H1 (cell line): ENCODE measurements at regions not wholly inside any gene's neighbourhood (a gene's known extent, or its start where the extent isn't known, plus 50 kb on each side); places are given as distances from the start of the nearest gene placed in this dataset.

ENCODE experiments used
- CTCF ChIA-PET: fragments of 300-600 bp; sonication (Branson Sonifier 250); formaldehyde crosslinking; loops from one replicate; lab custom pipeline; 2021; ENCODE audit not compliant: partially characterized antibody; lab: Charles Lee
- POLR2A ChIA-PET: fragments of 300-600 bp; sonication (Branson Sonifier 250); formaldehyde crosslinking; loops from one replicate; lab custom pipeline; 2021; ENCODE audit warnings: inconsistent platforms; ENCODE audit not compliant: partially characterized antibody; lab: Charles Lee
- DNase-seq, 2 experiments: peaks; one replicate each; pipeline versions ENCODE4 v3.0.0 to v3.0.0-alpha.2; 2010 to 2022; ENCODE audit warnings: low spot score in 2 of 2, low read depth in 1 of 2, mixed read lengths in 1 of 2
- FAIRE-seq: peaks from 2 replicates; lab custom pipeline; 2011; peaks lifted over from hg19 to GRCh38; lab: Jason Lieb, UNC
- H2AFZ ChIP-seq: 2 replicates; pipeline ENCODE4 v1.8.1; 2012; ENCODE audit warnings: low read length, inconsistent platforms
- H2AK5ac ChIP-seq: 2 replicates; pipeline ENCODE4 v1.6.1; 2013; ENCODE audit warnings: low read depth, low read length
- H2BK120ac ChIP-seq: replicated peaks from 2 replicates; pipeline ENCODE3; 2013; ENCODE audit warnings: low read depth, low read length, inconsistent platforms
- H2BK12ac ChIP-seq: 2 replicates; pipeline ENCODE4 v1.6.1; 2013; ENCODE audit warnings: low read depth, low read length
- H2BK15ac ChIP-seq: 2 replicates; pipeline ENCODE4 v1.6.1; 2013; ENCODE audit warnings: low read length
- H2BK20ac ChIP-seq: 2 replicates; pipeline ENCODE4 v1.6.1; 2013; ENCODE audit warnings: low read length
- H2BK5ac ChIP-seq: 2 replicates; pipeline ENCODE4 v1.6.1; 2013; ENCODE audit warnings: low read depth, low read length
- H3K14ac ChIP-seq: 2 replicates; pipeline ENCODE4 v1.6.1; 2013; ENCODE audit warnings: inconsistent platforms; ENCODE audit not compliant: insufficient read length
- H3K18ac ChIP-seq: 2 replicates; pipeline ENCODE4 v1.6.1; 2013; ENCODE audit warnings: low read length; ENCODE audit errors: extremely low read depth
- H3K23ac ChIP-seq: 2 replicates; pipeline ENCODE4 v1.6.1; 2013; ENCODE audit warnings: inconsistent platforms; ENCODE audit not compliant: insufficient read length
- H3K23me2 ChIP-seq: 2 replicates; pipeline ENCODE4 v1.6.1; 2013; ENCODE audit warnings: low read depth, low read length
- H3K27ac ChIP-seq: 2 replicates; pipeline ENCODE4 v1.6.1; 2011; ENCODE audit warnings: low read depth, low read length, inconsistent platforms
- H3K27me3 ChIP-seq, 4 experiments: replicated peaks in 1 of 4; 1 replicate in 1 of 4; 2 replicates in 3 of 4; pipeline versions ENCODE4 v1.6.1 to v1.8.1; 2011 to 2013; ENCODE audit warnings: low read length in 3 of 4, mild to moderate bottlenecking in 3 of 4, inconsistent platforms in 2 of 4, mixed read lengths in 2 of 4, moderate library complexity in 1 of 4; ENCODE audit not compliant: control insufficient read depth in 3 of 4, insufficient read depth in 3 of 4; ENCODE audit errors: extremely low read depth in 1 of 4
- H3K36me3 ChIP-seq, 4 experiments: 2 replicates each; pipeline versions ENCODE4 v1.6.1 to v1.8.1; 2011 to 2013; ENCODE audit warnings: mild to moderate bottlenecking in 4 of 4, low read length in 3 of 4, moderate library complexity in 2 of 4, control low read depth in 1 of 4, inconsistent platforms in 1 of 4; ENCODE audit not compliant: insufficient read depth in 4 of 4, control insufficient read depth in 2 of 4
- H3K4ac ChIP-seq: replicated peaks from 2 replicates; pipeline ENCODE3; 2013; ENCODE audit warnings: low read length, low read depth, mixed read lengths, inconsistent platforms; ENCODE audit not compliant: insufficient read length
- H3K4me1 ChIP-seq, 4 experiments: replicated peaks in 1 of 4; 1 replicate in 1 of 4; 2 replicates in 3 of 4; pipeline versions ENCODE4 v1.6.1 to v1.8.1; 2011 to 2013; ENCODE audit warnings: low read length in 3 of 4, inconsistent platforms in 2 of 4, mixed read lengths in 1 of 4; ENCODE audit not compliant: insufficient read depth in 4 of 4, control insufficient read depth in 3 of 4
- H3K4me2 ChIP-seq, 2 experiments: 2 replicates each; pipeline versions ENCODE4 v1.6.1 to v1.8.1; 2011 to 2013; ENCODE audit warnings: low read depth in 2 of 2, low read length in 2 of 2, control low read depth in 1 of 2, inconsistent platforms in 1 of 2, mild to moderate bottlenecking in 1 of 2; ENCODE audit not compliant: insufficient read depth in 1 of 2
- H3K4me3 ChIP-seq, 4 experiments: fragments of 200-600, 300-600 bp in 1 of 4; sonication (generic), shearing (Covaris generic), sonication (Bioruptor Twin) in 1 of 4; 2 replicates each; pipeline versions ENCODE4 v1.5.1 to v1.8.1; 2011 to 2016; ENCODE audit warnings: low read length in 4 of 4, low read depth in 3 of 4, control low read depth in 2 of 4, inconsistent platforms in 2 of 4, mild to moderate bottlenecking in 2 of 4, mixed read lengths in 1 of 4, moderate library complexity in 1 of 4; ENCODE audit not compliant: insufficient read depth in 2 of 4; ENCODE audit errors: extremely low read depth in 1 of 4
- H3K56ac ChIP-seq: replicated peaks from 2 replicates; pipeline ENCODE3; 2013; ENCODE audit warnings: low read depth, mild to moderate bottlenecking, mixed read lengths, low read length, inconsistent platforms; ENCODE audit not compliant: insufficient read length
- H3K79me1 ChIP-seq: 2 replicates; pipeline ENCODE4 v1.6.1; 2013; ENCODE audit warnings: low read depth, low read length, control low read depth
- H3K79me2 ChIP-seq, 2 experiments: 2 replicates each; pipeline versions ENCODE4 v1.6.1 to v1.8.1; 2012 to 2013; ENCODE audit warnings: low read length in 2 of 2, mild to moderate bottlenecking in 2 of 2, inconsistent platforms in 1 of 2; ENCODE audit not compliant: insufficient read depth in 2 of 2, control insufficient read depth in 1 of 2
- H3K9ac ChIP-seq, 4 experiments: replicated peaks in 1 of 4; 1 replicate in 1 of 4; 2 replicates in 3 of 4; pipeline versions ENCODE4 v1.6.1 to v1.8.1; 2011 to 2013; ENCODE audit warnings: low read depth in 3 of 4, low read length in 3 of 4, control low read depth in 2 of 4, mild to moderate bottlenecking in 2 of 4, moderate library complexity in 2 of 4, inconsistent platforms in 1 of 4; ENCODE audit errors: extremely low read depth in 1 of 4
- H3K9me3 ChIP-seq, 2 experiments: 2 replicates each; pipeline versions ENCODE4 v1.6.1 to v1.8.1; 2012 to 2013; ENCODE audit warnings: mild to moderate bottlenecking in 2 of 2, moderate library complexity in 2 of 2, control low read depth in 1 of 2, inconsistent platforms in 1 of 2, low read depth in 1 of 2, low read length in 1 of 2, mixed read lengths in 1 of 2; ENCODE audit not compliant: insufficient read depth in 2 of 2
- H4K20me1 ChIP-seq, 2 experiments: replicated peaks in 1 of 2; 2 replicates each; pipeline versions ENCODE3 to v1.8.1; 2011 to 2013; ENCODE audit warnings: inconsistent platforms in 2 of 2, low read length in 2 of 2, mild to moderate bottlenecking in 1 of 2; ENCODE audit not compliant: insufficient read depth in 2 of 2, control insufficient read depth in 1 of 2
- H4K5ac ChIP-seq: 2 replicates; pipeline ENCODE4 v1.6.1; 2013; ENCODE audit warnings: low read length, low read depth, mixed read lengths, inconsistent platforms; ENCODE audit not compliant: insufficient read length
- H4K8ac ChIP-seq: 2 replicates; pipeline ENCODE4 v1.8.0; 2013; ENCODE audit warnings: mild to moderate bottlenecking, moderate library complexity, low read length, inconsistent platforms; ENCODE audit not compliant: insufficient read depth; ENCODE audit errors: extremely low read depth
- H4K91ac ChIP-seq: replicated peaks from 2 replicates; pipeline ENCODE3; 2013; ENCODE audit warnings: low read length, mixed read lengths, inconsistent platforms; ENCODE audit not compliant: insufficient read length
- HDAC2 ChIP-seq, 2 experiments: fragments of 300-600 bp in 1 of 2; sonication (generic) in 1 of 2; IDR thresholded peaks; 2 replicates each; pipeline ENCODE4 v1.6.1; 2011 to 2012; ENCODE audit warnings: low read depth in 2 of 2, low read length in 2 of 2, mild to moderate bottlenecking in 2 of 2, moderate library complexity in 2 of 2, borderline replicate concordance in 1 of 2, inconsistent platforms in 1 of 2
- KDM5A ChIP-seq: fragments of 200-600 bp; IDR thresholded peaks from 2 replicates; pipeline ENCODE4 v1.7.1; 2012; ENCODE audit warnings: mild to moderate bottlenecking, low read length, inconsistent platforms, mixed read lengths
- POLR2A ChIP-seq, 2 experiments: IDR thresholded peaks; 1 replicate in 1 of 2; 2 replicates in 1 of 2; pipeline ENCODE4 v1.6.1; 2011; ENCODE audit warnings: low read depth in 2 of 2, low read length in 2 of 2, mild to moderate bottlenecking in 2 of 2; ENCODE audit errors: control extremely low read depth in 1 of 2
- RXRA ChIP-seq: IDR thresholded peaks from 2 replicates; pipeline ENCODE4 v1.6.1; 2011; ENCODE audit warnings: low read depth, mild to moderate bottlenecking, low read length, moderate library complexity; ENCODE audit not compliant: insufficient read depth
- SIRT6 ChIP-seq: IDR thresholded peaks from one replicate; pipeline ENCODE4 v1.7.1; 2012; ENCODE audit warnings: low read length, inconsistent platforms
- SP1 ChIP-seq: IDR thresholded peaks from 2 replicates; pipeline ENCODE4 v1.6.1; 2011; ENCODE audit warnings: low read depth, low read length
- WGBS, 2 experiments: shearing (Covaris generic) in 1 of 2; methylation state at CpG; one replicate each; pipeline versions ENCODE4 v1.1.6 to v1.1.7; 2013 to 2015; ENCODE audit warnings: low lambda C conversion rate in 2 of 2, mixed read lengths in 2 of 2, inconsistent platforms in 1 of 2, low coverage in 1 of 2, missing lambda C conversion rate in 1 of 2; ENCODE audit not compliant: insufficient replicate concordance in 2 of 2, insufficient coverage in 1 of 2, insufficient read length in 1 of 2; ENCODE audit errors: extremely low coverage in 1 of 2, missing lambda C conversion rate in 1 of 2; 5-methylcytosine and 5-hydroxymethylcytosine counted together
- TF ChIP-seq, protein P1 (sequence below): IDR thresholded peaks from 2 replicates; pipeline ENCODE4 v1.6.1; 2012; ENCODE audit warnings: inconsistent platforms

DNA sequence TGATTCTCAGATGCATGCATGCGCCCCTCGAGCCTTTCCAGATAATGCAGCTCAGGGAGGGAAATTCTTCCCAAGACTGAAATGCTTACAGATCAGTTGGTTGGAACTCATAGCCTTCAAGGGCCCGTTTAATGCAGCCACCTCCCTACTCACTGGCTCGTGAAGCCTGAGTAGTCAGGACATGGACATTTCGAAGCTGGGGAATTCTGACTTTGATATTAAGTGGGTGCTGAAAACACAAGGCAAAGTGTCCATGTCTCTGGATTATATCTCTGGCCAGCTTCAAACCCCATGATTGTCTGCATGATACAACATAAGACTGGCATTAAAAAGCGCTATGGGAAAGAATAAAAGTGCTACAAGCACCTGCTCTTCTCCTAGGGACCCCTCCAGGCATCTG lies 207.5 kb downstream of the HERPUD2 start:
- Histone ChIP-seq H2BK12ac (no peak overlapping the region), H2BK5ac (no peak overlapping the region), H3K4me2 (no peak overlapping the region), H3K36me3 (no peaks in the 10 kb centered on the region), H3K9ac (no peak overlapping the region), H3K27me3 (no peaks in the 10 kb centered on the region), H4K20me1 (no peaks in the 10 kb centered on the region), H3K27ac (no peak overlapping the region), H3K79me2 (no peaks in the 10 kb centered on the region), H3K79me1 (no peaks in the 10 kb centered on the region), H3K23me2 (no peaks in the 10 kb centered on the region), H2BK20ac (no peak overlapping the region), H4K5ac (no peak overlapping the region), H3K4me1 (no peaks in the 10 kb centered on the region), H2AFZ (no peak overlapping the region), H2AK5ac (no peak overlapping the region), H3K4ac (no peak overlapping the region), H2BK15ac (no peak overlapping the region), H4K91ac (no peak overlapping the region), H2BK120ac (no peak overlapping the region), H3K4me3 (no peak overlapping the region), H3K23ac (no peak overlapping the region), H3K14ac (no peak overlapping the region), H3K56ac (no peak overlapping the region), H3K9me3 (no peaks in the 10 kb centered on the region), H3K18ac (no peak overlapping the region), H4K8ac (no peak overlapping the region)
- FAIRE-seq (no peak), DNase-seq (no peak)
- POLR2A ChIA-PET: no interaction called here
- CTCF ChIA-PET: interaction anchor here (0.7 to 2.4 kb wide), 4 partner anchors 14 to 132 kb away, joined by 3 to 8 read pairs (median 3); no protein-coding TSS in a partner anchor
- WGBS, 2 experiments: 90% methylated on average over 6 of the region's 6 CpGs; no CpG with 5 or more reads in 1 of the 2 experiments
- TF ChIP-seq SIRT6 (no peak), SP1 (no peak), KDM5A (no peak), HDAC2 (IDR thresholded peaks at IDR 0.05; ENCODE audit: borderline replicate concordance in 1 of 2, low read depth in 2 of 2, low read length in 2 of 2) (no peak), POLR2A (IDR thresholded peaks at IDR 0.05; ENCODE audit: control extremely low read depth in 1 of 2, low read depth in 2 of 2, low read length in 2 of 2) (no peak), RXRA (no peak)
- TF ChIP-seq, protein P1, sequence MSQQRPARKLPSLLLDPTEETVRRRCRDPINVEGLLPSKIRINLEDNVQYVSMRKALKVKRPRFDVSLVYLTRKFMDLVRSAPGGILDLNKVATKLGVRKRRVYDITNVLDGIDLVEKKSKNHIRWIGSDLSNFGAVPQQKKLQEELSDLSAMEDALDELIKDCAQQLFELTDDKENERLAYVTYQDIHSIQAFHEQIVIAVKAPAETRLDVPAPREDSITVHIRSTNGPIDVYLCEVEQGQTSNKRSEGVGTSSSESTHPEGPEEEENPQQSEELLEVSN: no peak
